ENCODE measurements at regions not wholly inside any gene's neighbourhood (a gene's known extent, or its start where the extent isn't known, plus 50 kb on each side); places are given as distances from the start of the nearest gene placed in this dataset.

DNA sequence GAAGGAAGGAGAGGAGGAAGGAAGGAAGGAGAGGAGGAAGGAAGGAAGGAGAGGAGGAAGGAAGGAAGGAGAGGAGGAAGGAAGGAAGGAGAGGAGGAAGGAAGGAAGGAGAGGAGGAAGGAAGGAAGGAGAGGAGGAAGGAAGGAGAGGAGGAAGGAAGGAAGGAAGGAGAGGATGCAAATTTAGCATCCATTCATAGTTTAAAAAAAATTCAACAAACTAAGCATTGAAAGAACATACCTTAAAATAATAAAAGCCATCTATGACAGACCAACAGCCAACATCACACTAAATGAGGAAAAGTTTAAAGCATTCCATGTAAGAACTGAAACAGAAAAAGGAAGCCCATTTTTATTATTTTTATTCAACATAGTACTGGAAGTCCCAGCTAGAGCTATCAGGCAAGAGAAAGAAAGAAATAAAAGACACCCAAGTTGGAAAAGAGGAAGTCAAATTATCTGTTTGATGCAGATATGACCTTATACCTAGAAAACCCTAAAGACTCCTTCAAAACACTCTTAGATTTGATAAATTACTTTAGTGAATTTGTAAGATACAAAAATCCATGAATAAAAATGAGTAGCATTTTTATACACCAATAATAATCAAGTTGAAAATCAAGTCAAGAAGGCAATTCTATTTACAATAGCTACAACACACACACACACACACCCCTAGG, 52.2 kb upstream of the FXR1 start:
- no peak for TF ChIP-seq CTCF (IDR thresholded peaks at IDR 0.05; ENCODE audit: low read length)
- no peak for TF ChIP-seq EZH2 (optimal IDR thresholded peaks at IDR 0.05; ENCODE audit: low read depth, low read length)
- no peak for TF ChIP-seq EZH2phosphoT487 (IDR thresholded peaks at IDR 0.05; ENCODE audit: low read length)
